Astrocyte of the cerebellum (primary cell): ENCODE measurements at regions not wholly inside any gene's neighbourhood (a gene's known extent, or its start where the extent isn't known, plus 50 kb on each side); places are given as distances from the start of the nearest gene placed in this dataset.

ENCODE experiments used
- DNase-seq: peaks from one replicate; pipeline ENCODE4 v3.0.0-alpha.2; 2011; ENCODE audit warnings: low read depth
- H3K4me3 ChIP-seq: 2 replicates; pipeline ENCODE4 v1.5.1; 2011; ENCODE audit warnings: mild to moderate bottlenecking, low read depth, low read length, moderate library complexity
- CTCF ChIP-seq: IDR thresholded peaks from 2 replicates; pipeline ENCODE4 v1.5.1; 2012; ENCODE audit warnings: low read length, low read depth, moderate library complexity, mild to moderate bottlenecking; ENCODE audit errors: missing control alignments
- in situ Hi-C: cut with HindIII; loops from 2 replicates; pipeline ENCODE4 v1.10.0; 2017; ENCODE audit warnings: low sequenced_read_pairs

DNA sequence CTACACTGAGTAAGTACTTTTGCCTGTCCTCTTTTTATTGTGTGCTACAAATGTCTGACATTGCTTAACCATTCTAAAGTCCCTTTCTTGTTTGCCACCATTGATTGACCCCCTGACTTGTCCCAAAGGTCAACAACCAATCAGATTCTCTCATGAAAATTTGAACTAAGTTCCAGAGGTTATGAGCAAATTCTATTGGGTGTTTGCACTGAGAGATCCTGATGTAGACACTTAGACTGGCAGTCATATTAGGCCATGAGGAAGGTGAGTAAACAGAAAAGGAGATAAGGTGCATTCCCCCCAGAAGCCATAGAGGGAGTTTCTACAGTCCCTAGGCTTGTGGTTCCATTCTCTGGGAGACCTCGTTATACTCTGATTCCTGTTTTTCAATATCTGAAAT lies 101.3 kb upstream of the E2F8 start:
- no peak overlapping the region for H3K4me3 ChIP-seq
- in situ Hi-C loops = no loop called here
- DNase-seq = no peak
- no peak for TF ChIP-seq CTCF

DNA sequence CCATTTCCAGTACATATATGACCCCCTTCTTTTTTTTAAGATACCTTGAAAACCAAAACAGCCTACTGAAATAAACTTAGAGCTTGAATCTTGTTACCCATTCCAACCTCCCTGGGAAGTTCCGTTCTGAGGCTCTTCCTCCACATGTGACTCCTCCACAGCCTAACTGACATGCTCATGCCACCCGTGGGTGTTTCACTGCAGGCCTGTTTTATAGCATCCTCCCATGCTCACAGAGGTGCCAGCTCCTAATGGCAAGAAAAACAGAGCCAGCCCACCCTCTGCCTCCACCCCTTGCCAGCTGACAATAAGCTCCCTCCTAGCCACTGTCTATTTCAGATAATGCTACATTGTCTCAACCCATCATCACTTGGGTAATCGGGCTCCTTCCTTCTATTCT lies 97.6 kb upstream of the E2F8 start:
- in situ Hi-C loops = no loop called here
- DNase-seq = no peak
- H3K4me3 ChIP-seq = no peak overlapping the region
- TF ChIP-seq CTCF = no peak

DNA sequence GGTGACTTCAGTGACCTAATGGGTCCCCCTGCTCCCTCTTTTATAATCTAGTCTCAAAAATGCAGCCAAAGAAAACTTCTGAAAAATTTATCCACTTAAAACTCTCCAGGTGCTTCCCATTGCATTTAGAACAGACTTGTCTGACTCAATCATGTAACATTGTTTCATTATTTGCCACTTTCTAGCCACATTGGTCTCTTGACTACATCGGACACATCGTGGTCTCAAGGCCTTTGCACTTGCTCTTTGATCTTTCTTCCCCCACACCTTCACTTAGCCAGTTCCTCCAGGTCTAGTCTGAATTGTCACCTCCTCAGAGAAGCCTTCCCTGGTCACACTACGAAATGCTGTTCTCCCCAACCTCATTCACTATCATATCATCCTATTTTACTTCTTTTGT lies 97.0 kb upstream of the E2F8 start:
- in situ Hi-C loops = no loop called here
- DNase-seq = no peak
- no peak overlapping the region for H3K4me3 ChIP-seq
- no peak for TF ChIP-seq CTCF

DNA sequence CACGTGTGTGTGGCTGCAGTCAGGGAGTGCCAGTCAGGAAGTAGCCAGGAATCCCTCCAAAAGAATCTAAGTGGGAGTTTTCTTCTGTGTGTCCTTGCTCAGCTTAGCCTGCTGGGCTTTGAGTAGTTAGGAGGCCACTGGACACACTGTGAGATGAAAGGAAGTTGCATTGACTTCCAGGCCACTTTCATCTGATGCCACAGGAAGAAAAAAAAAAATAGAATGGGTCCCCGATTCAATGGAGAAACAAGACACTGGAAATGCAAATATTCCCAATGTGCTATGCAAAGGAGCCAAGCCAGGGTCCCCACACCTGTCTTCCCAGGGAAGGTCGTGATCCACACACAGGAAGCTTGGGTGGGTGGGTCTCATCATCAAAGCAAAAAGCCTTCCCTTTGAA lies 95.6 kb upstream of the E2F8 start:
- in situ Hi-C loops = no loop called here
- DNase-seq = no peak
- H3K4me3 ChIP-seq = no peak overlapping the region
- no peak for TF ChIP-seq CTCF

DNA sequence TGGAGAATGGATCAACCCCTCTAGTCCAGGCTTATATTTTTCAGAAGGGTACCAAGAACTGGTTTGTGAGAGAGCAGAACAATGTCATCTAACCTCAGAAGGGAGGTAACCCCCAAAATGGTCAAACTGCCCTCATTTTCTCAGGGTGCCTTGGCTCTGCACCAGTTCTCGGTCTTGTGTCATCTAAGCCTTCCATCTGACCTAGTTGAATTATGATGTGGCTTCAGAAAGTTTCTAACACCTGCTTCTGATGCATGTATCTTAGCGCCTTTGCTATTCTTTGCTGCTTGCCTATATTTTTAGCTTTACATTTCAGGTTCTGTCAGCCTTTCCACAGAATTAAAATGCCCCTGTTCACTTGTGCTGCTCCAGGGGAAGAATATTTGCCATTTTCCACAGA lies 91.7 kb upstream of the E2F8 start:
- no peak for DNase-seq
- TF ChIP-seq CTCF = no peak
- in situ Hi-C loops = no loop called here

GRCh38 chr11:19330416-19330815 lies 89.7 kb upstream of the E2F8 start:
- no peak overlapping the region for H3K4me3 ChIP-seq
- in situ Hi-C loops = no loop called here
- TF ChIP-seq CTCF = no peak
- DNase-seq = no peak

More for the DNA sequence above, 91.7 kb upstream of the E2F8 start:
- H3K4me3 ChIP-seq = no peak overlapping the region

GRCh38 chr11:19329970-19330369 lies 89.2 kb upstream of the E2F8 start:
- no peak overlapping the region for H3K4me3 ChIP-seq
- in situ Hi-C loops = no loop called here
- TF ChIP-seq CTCF = no peak
- DNase-seq = no peak
